ENCODE measurements at regions not wholly inside any gene's neighbourhood (a gene's known extent, or its start where the extent isn't known, plus 50 kb on each side); places are given as distances from the start of the nearest gene placed in this dataset.

DNA sequence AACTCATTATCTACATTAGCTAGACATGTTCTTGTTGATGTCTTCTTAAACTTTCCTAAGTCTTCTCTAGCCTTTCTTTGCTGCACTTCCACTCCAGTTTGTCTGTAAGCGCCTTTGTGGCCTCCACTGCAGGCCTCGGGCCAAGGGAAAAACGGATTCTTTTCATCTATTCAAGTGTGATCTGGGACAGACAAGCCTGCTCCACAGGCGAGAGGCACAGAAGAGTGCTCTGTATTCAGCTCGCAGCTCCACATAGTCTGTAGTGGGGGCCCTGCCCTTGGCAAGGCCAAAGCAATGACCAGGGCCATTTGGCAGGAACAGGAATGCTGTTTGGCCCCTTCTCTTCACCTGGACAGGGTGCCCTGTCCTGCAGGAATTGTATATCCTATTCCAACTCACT lies 84.1 kb upstream of the BARX2 start:
- Histone ChIP-seq H4K20me1 (ENCODE audit: insufficient read depth, low read length) (no peaks in the 10 kb centered on the region), H3K79me2 (ENCODE audit: insufficient read depth, low read length) (no peaks in the 10 kb centered on the region), H3K27ac (ENCODE audit: low read length) (no peak overlapping the region), H3K9me3 (ENCODE audit: insufficient read depth, low read length, severe bottlenecking) (no peaks in the 10 kb centered on the region), H3K9ac (ENCODE audit: low read depth, low read length) (no peak overlapping the region), H3K4me2 (ENCODE audit: insufficient read depth, low read length) (no peak overlapping the region), H3K27me3 (ENCODE audit: insufficient read depth, low read length, poor library complexity) (peaks cover 13% of the 10 kb centered on the region), H3K36me3 (ENCODE audit: insufficient read depth, low read length) (no peaks in the 10 kb centered on the region), H3K4me3 (ENCODE audit: low read depth in 1 of 2, low read length in 2 of 2) (no peak overlapping the region), H3K4me1 (ENCODE audit: insufficient read depth, low read length) (no peaks in the 10 kb centered on the region), H2AFZ (ENCODE audit: low read depth, low read length) (no peak overlapping the region)
- DNase-seq, result no peak
- TF ChIP-seq CTCF (IDR thresholded peaks at IDR 0.05; ENCODE audit: borderline replicate concordance, extremely low read depth, low read length, poor library complexity, severe bottlenecking), result no peak
- no peak for TF ChIP-seq EZH2 (IDR thresholded peaks at IDR 0.05; ENCODE audit: borderline replicate concordance, low read depth, low read length, severe bottlenecking)
- no peak for ATAC-seq (ENCODE audit: insufficient read depth, low read depth)

DNA sequence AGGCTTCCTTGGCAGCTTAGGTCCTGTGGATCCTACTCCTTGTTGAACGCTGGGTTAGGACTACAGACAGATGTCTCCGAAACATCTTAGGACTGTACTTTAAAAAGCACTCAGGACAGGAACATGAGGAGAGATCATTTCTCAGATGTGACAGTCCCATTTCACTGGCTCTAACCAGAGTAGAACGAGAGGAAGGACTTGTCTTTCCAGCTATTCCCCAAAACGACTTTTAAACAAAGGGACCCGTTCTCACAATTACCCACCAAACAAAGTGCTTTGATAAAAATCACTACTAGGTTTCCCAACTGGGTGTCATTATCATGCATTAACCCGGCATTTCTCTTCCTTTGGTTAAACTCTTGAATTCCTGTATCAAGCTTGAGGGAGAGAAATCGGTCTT lies 84.7 kb upstream of the BARX2 start:
- no peaks in the 10 kb centered on the region for H3K36me3 ChIP-seq (ENCODE audit: insufficient read depth, low read length)
- H3K79me2 ChIP-seq (ENCODE audit: insufficient read depth, low read length), result no peaks in the 10 kb centered on the region
- no peak overlapping the region for H3K4me2 ChIP-seq (ENCODE audit: insufficient read depth, low read length)
- no peak overlapping the region for H2AFZ ChIP-seq (ENCODE audit: low read depth, low read length)
- DNase-seq (no peak), ATAC-seq (ENCODE audit: insufficient read depth, low read depth) (no peak)
- no peaks in the 10 kb centered on the region for H4K20me1 ChIP-seq (ENCODE audit: insufficient read depth, low read length)
- TF ChIP-seq EZH2 (IDR thresholded peaks at IDR 0.05; ENCODE audit: borderline replicate concordance, low read depth, low read length, severe bottlenecking), result no peak
- TF ChIP-seq CTCF (IDR thresholded peaks at IDR 0.05; ENCODE audit: borderline replicate concordance, extremely low read depth, low read length, poor library complexity, severe bottlenecking), result no peak
- H3K4me1 ChIP-seq (ENCODE audit: insufficient read depth, low read length), result no peaks in the 10 kb centered on the region
- peaks cover 13% of the 10 kb centered on the region for H3K27me3 ChIP-seq (ENCODE audit: insufficient read depth, low read length, poor library complexity)
- H3K4me3 ChIP-seq (ENCODE audit: low read depth in 1 of 2, low read length in 2 of 2), result no peak overlapping the region
- no peaks in the 10 kb centered on the region for H3K9me3 ChIP-seq (ENCODE audit: insufficient read depth, low read length, severe bottlenecking)
- no peak overlapping the region for H3K9ac ChIP-seq (ENCODE audit: low read depth, low read length)
- H3K27ac ChIP-seq (ENCODE audit: low read length), result no peak overlapping the region

DNA sequence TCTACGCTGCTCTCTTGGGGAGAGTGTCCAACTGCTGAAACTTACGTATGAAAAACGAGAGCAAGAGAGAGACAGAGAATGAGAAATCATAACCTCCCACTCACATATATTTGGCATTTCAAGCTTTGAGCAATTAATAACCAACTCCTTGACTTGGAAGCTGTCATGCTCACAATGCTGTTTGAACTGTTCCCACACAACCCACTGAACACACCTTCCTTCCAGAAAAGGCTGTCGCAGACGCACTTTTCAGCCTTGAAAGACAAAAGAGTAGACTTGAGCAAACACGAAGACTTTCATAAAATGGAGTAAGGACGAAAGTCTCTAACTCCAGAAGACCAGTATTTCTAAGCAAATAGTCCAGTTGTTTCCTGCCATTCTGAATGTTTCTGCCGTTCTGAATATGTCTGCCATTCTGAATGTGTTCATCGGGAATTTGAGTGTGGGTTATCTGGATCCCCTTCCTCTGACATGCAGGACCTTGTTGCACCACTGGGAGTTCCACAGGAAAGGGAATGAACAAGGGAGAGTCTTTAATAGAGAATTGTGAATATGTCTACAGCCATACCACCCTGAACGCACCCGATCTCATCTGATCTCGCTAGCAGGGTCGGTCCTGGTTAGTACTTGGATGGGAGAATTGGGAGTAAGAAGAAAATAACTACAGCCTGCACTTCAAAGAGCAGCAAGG lies 86.2 kb upstream of the BARX2 start:
- H3K79me2 ChIP-seq (ENCODE audit: insufficient read depth, low read length), result no peaks in the 10 kb centered on the region
- H4K20me1 ChIP-seq (ENCODE audit: insufficient read depth, low read length), result no peaks in the 10 kb centered on the region
- TF ChIP-seq CTCF (IDR thresholded peaks at IDR 0.05; ENCODE audit: borderline replicate concordance, extremely low read depth, low read length, poor library complexity, severe bottlenecking), result no peak
- no peak for TF ChIP-seq EZH2 (IDR thresholded peaks at IDR 0.05; ENCODE audit: borderline replicate concordance, low read depth, low read length, severe bottlenecking)
- no peak overlapping the region for H3K4me3 ChIP-seq (ENCODE audit: low read depth in 1 of 2, low read length in 2 of 2)
- no peak for DNase-seq
- no peak overlapping the region for H3K27ac ChIP-seq (ENCODE audit: low read length)
- H3K36me3 ChIP-seq (ENCODE audit: insufficient read depth, low read length), result no peaks in the 10 kb centered on the region
- no peak overlapping the region for H3K9ac ChIP-seq (ENCODE audit: low read depth, low read length)
- H3K27me3 ChIP-seq (ENCODE audit: insufficient read depth, low read length, poor library complexity), result peaks cover 15% of the 10 kb centered on the region
- no peak for ATAC-seq (ENCODE audit: insufficient read depth, low read depth)
- no peaks in the 10 kb centered on the region for H3K9me3 ChIP-seq (ENCODE audit: insufficient read depth, low read length, severe bottlenecking)
- H3K4me1 ChIP-seq (ENCODE audit: insufficient read depth, low read length), result no peaks in the 10 kb centered on the region
- H3K4me2 ChIP-seq (ENCODE audit: insufficient read depth, low read length), result no peak overlapping the region
- H2AFZ ChIP-seq (ENCODE audit: low read depth, low read length), result no peak overlapping the region

Data from DND-41 (cell line).